ENCODE measurements at regions not wholly inside any gene's neighbourhood (a gene's known extent, or its start where the extent isn't known, plus 50 kb on each side); places are given as distances from the start of the nearest gene placed in this dataset.
"Not testable (repeated sequence)": the region's sequence is repeated elsewhere in the genome, so short reads cannot be mapped to it uniquely, and the experiment has no call there.

- no TSS peak for BruUV-seq (replicated peaks)
- DNase-seq (ENCODE audit: low spot score), result no peak
- H3K4me2 ChIP-seq (ENCODE audit: low read length), result no peak overlapping the region
- POLR2A ChIA-PET, result interaction anchor here (1.0 kb wide), 1 partner anchor 49 kb away, joined by 3 read pairs; no protein-coding TSS in a partner anchor
- no peak overlapping the region for H2AFZ ChIP-seq (ENCODE audit: low read length)
- no peaks in the 10 kb centered on the region for H3K79me2 ChIP-seq (ENCODE audit: insufficient read depth, low read depth, low read length)
- CTCF ChIA-PET (ENCODE audit: unreplicated experiment), result no interaction called here
- no peaks in the 10 kb centered on the region for H3K9me2 ChIP-seq (ENCODE audit: insufficient read depth, low read length)
- intact Hi-C loops (cut with micrococcal nuclease; ENCODE audit: unreplicated experiment), result no loop called here
- no peaks in the 10 kb centered on the region for H3K36me3 ChIP-seq (ENCODE audit: insufficient read depth, low read length)
- H3K4me3 ChIP-seq (ENCODE audit: low read depth, low read length, poor library complexity, severe bottlenecking), result no peak overlapping the region
- no peak overlapping the region for H3K27ac ChIP-seq (ENCODE audit: low read depth, low read length, poor library complexity, severe bottlenecking)
- no peaks in the 10 kb centered on the region for H3K4me1 ChIP-seq (ENCODE audit: insufficient read depth, low read length, poor library complexity, severe bottlenecking)
- H4K20me1 ChIP-seq (ENCODE audit: insufficient read depth, low read length), result no peaks in the 10 kb centered on the region
- no peaks in the 10 kb centered on the region for H3K9me3 ChIP-seq (ENCODE audit: low read length)
- TF ChIP-seq EZH2phosphoT487 (IDR thresholded peaks at IDR 0.05; ENCODE audit: borderline replicate concordance, low read depth, low read length) (no peak), CTCF (conservative IDR thresholded peaks at IDR 0.05; ENCODE audit: low read length) (no peak)
Measured at GRCh38 chr13:31605076-31605860, 134.1 kb upstream of the RXFP2 start.

- H4K20me1 ChIP-seq (ENCODE audit: insufficient read depth, low read length); POLR2A ChIA-PET; H3K9me2 ChIP-seq (ENCODE audit: insufficient read depth, low read length); H3K4me3 ChIP-seq (ENCODE audit: low read depth, low read length, poor library complexity, severe bottlenecking); CTCF ChIA-PET (ENCODE audit: unreplicated experiment); DNase-seq (ENCODE audit: low spot score); H3K9me3 ChIP-seq (ENCODE audit: low read length); H3K36me3 ChIP-seq (ENCODE audit: insufficient read depth, low read length); intact Hi-C loops (cut with micrococcal nuclease; ENCODE audit: unreplicated experiment); H3K79me2 ChIP-seq (ENCODE audit: insufficient read depth, low read depth, low read length); H3K27ac ChIP-seq (ENCODE audit: low read depth, low read length, poor library complexity, severe bottlenecking); BruUV-seq (replicated peaks); H3K4me2 ChIP-seq (ENCODE audit: low read length); H3K4me1 ChIP-seq (ENCODE audit: insufficient read depth, low read length, poor library complexity, severe bottlenecking); H2AFZ ChIP-seq (ENCODE audit: low read length): not testable (repeated sequence)
Measured at GRCh38 chr13:31607531-31607930, 131.8 kb upstream of the RXFP2 start.

- H3K79me2 ChIP-seq (ENCODE audit: insufficient read depth, low read depth, low read length); intact Hi-C loops (cut with micrococcal nuclease; ENCODE audit: unreplicated experiment); H3K9me3 ChIP-seq (ENCODE audit: low read length); H3K36me3 ChIP-seq (ENCODE audit: insufficient read depth, low read length); H3K9me2 ChIP-seq (ENCODE audit: insufficient read depth, low read length); H3K4me1 ChIP-seq (ENCODE audit: insufficient read depth, low read length, poor library complexity, severe bottlenecking); H4K20me1 ChIP-seq (ENCODE audit: insufficient read depth, low read length); H3K4me3 ChIP-seq (ENCODE audit: low read depth, low read length, poor library complexity, severe bottlenecking); POLR2A ChIA-PET; CTCF ChIA-PET (ENCODE audit: unreplicated experiment); BruUV-seq (replicated peaks); DNase-seq (ENCODE audit: low spot score); H3K27ac ChIP-seq (ENCODE audit: low read depth, low read length, poor library complexity, severe bottlenecking); H2AFZ ChIP-seq (ENCODE audit: low read length); H3K4me2 ChIP-seq (ENCODE audit: low read length): not testable (repeated sequence)
Measured at GRCh38 chr13:31608780-31609179, 130.5 kb upstream of the RXFP2 start.
